C4-2B (cell line): ENCODE measurements at regions not wholly inside any gene's neighbourhood (a gene's known extent, or its start where the extent isn't known, plus 50 kb on each side); places are given as distances from the start of the nearest gene placed in this dataset.

Experiments
- CTCF ChIP-seq: fragments of 450-650 bp; conservative IDR thresholded peaks from 2 replicates; pipeline ENCODE4 v1.5.1; 2017; ENCODE audit warnings: mild to moderate bottlenecking
- ZFX ChIP-seq: fragments of 450-650 bp; IDR thresholded peaks from 2 replicates; pipeline ENCODE4 v1.6.1; 2017

DNA sequence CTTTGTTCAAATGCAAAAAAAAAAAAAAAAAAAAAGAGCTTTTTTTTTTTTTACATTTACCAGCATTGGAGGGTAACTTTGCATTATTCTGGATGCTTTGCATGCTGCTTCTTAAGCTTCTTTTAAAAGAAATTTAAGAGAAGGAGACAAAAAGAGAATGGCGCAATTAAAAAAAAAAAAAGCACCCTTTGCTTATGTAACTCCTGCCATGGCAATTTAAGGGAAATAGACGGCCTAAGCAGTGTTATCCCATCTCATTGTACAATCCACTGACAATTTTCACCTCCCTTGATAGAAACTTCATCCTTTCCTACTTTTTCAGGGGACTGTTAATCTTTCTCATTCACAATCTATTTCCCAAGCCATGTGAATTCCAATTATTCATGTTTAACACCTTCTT lies 129.8 kb downstream of the KCTD12 start:
- no peak for TF ChIP-seq CTCF
- TF ChIP-seq ZFX, result no peak
